ENCODE measurements at regions not wholly inside any gene's neighbourhood (a gene's known extent, or its start where the extent isn't known, plus 50 kb on each side); places are given as distances from the start of the nearest gene placed in this dataset.

GRCh38 chr9:16172796-16173195, 620.0 kb downstream of the CCDC171 start:
- Histone ChIP-seq H3K4me3 (ENCODE audit: low read length in 2 of 2) (no peak overlapping the region), H3K27me3 (ENCODE audit: insufficient read depth, low read length) (no peaks in the 10 kb centered on the region), H3K4me1 (ENCODE audit: insufficient read depth, low read length) (no peaks in the 10 kb centered on the region), H3K9me3 (ENCODE audit: control insufficient read depth in 1 of 2, low read length in 2 of 2) (no peaks in the 10 kb centered on the region), H3K27ac (ENCODE audit: low read depth, low read length) (no peak overlapping the region), H3K36me3 (ENCODE audit: insufficient read depth, low read length) (no peaks in the 10 kb centered on the region)
- H3K9me3 Mint-ChIP-seq, result peaks cover 0 to 3% (median 0%) of the 10 kb centered on the region in 8 donors
- no peaks in the 10 kb centered on the region for H3K27me3 Mint-ChIP-seq
- no peak overlapping the region for H3K4me3 Mint-ChIP-seq
- H3K36me3 Mint-ChIP-seq, result no peaks in the 10 kb centered on the region
- CTCF ChIA-PET (ENCODE audit: partially characterized antibody), result no interaction called here
- no peak for DNase-seq
- intact Hi-C loops (cut with micrococcal nuclease), result no loop called here
- POLR2A ChIA-PET (ENCODE audit: partially characterized antibody), result no interaction called here
- no peak overlapping the region for H3K27ac Mint-ChIP-seq
- no peaks in the 10 kb centered on the region for H3K4me1 Mint-ChIP-seq

- POLR2A ChIA-PET (ENCODE audit: partially characterized antibody), result no interaction called here
- intact Hi-C loops (cut with micrococcal nuclease), result no loop called here
- Mint-ChIP-seq H3K36me3 (no peaks in the 10 kb centered on the region), H3K4me3 (no peak overlapping the region), H3K27ac (no peak overlapping the region), H3K4me1 (no peaks in the 10 kb centered on the region), H3K9me3 (peaks cover 0 to 9% (median 0%) of the 10 kb centered on the region in 8 donors), H3K27me3 (no peaks in the 10 kb centered on the region)
- DNase-seq, result no peak
- CTCF ChIA-PET (ENCODE audit: partially characterized antibody), result no interaction called here
- no peaks in the 10 kb centered on the region for H3K4me1 ChIP-seq (ENCODE audit: insufficient read depth, low read length)
- no peak overlapping the region for H3K27ac ChIP-seq (ENCODE audit: low read depth, low read length)
- no peak overlapping the region for H3K4me3 ChIP-seq (ENCODE audit: low read length in 2 of 2)
- no peaks in the 10 kb centered on the region for H3K9me3 ChIP-seq (ENCODE audit: control insufficient read depth in 1 of 2, low read length in 2 of 2)
- H3K27me3 ChIP-seq (ENCODE audit: insufficient read depth, low read length), result no peaks in the 10 kb centered on the region
- H3K36me3 ChIP-seq (ENCODE audit: insufficient read depth, low read length), result no peaks in the 10 kb centered on the region
Measured at GRCh38 chr9:16174915-16175314, 622.1 kb downstream of the CCDC171 start.

GRCh38 chr9:16175461-16175860, 622.6 kb downstream of the CCDC171 start:
- no peak overlapping the region for H3K4me3 Mint-ChIP-seq
- no peaks in the 10 kb centered on the region for H3K9me3 ChIP-seq (ENCODE audit: control insufficient read depth in 1 of 2, low read length in 2 of 2)
- CTCF ChIA-PET (ENCODE audit: partially characterized antibody), result no interaction called here
- no peaks in the 10 kb centered on the region for H3K4me1 ChIP-seq (ENCODE audit: insufficient read depth, low read length)
- no peaks in the 10 kb centered on the region for H3K36me3 ChIP-seq (ENCODE audit: insufficient read depth, low read length)
- H3K9me3 Mint-ChIP-seq, result peaks cover 0 to 9% (median 0%) of the 10 kb centered on the region in 8 donors
- intact Hi-C loops (cut with micrococcal nuclease), result no loop called here
- no peaks in the 10 kb centered on the region for H3K27me3 ChIP-seq (ENCODE audit: insufficient read depth, low read length)
- DNase-seq, result no peak
- H3K27me3 Mint-ChIP-seq, result no peaks in the 10 kb centered on the region
- no peak overlapping the region for H3K27ac Mint-ChIP-seq
- H3K4me1 Mint-ChIP-seq, result no peaks in the 10 kb centered on the region
- H3K4me3 ChIP-seq (ENCODE audit: low read length in 2 of 2), result no peak overlapping the region
- no peak overlapping the region for H3K27ac ChIP-seq (ENCODE audit: low read depth, low read length)
- POLR2A ChIA-PET (ENCODE audit: partially characterized antibody), result no interaction called here
- no peaks in the 10 kb centered on the region for H3K36me3 Mint-ChIP-seq

GRCh38 chr9:16178294-16178693, 625.5 kb downstream of the CCDC171 start:
- H3K4me3 Mint-ChIP-seq, result no peak overlapping the region
- Histone ChIP-seq H3K4me3 (ENCODE audit: low read length in 2 of 2) (no peak overlapping the region), H3K27me3 (ENCODE audit: insufficient read depth, low read length) (no peaks in the 10 kb centered on the region), H3K36me3 (ENCODE audit: insufficient read depth, low read length) (no peaks in the 10 kb centered on the region), H3K27ac (ENCODE audit: low read depth, low read length) (no peak overlapping the region), H3K4me1 (ENCODE audit: insufficient read depth, low read length) (no peaks in the 10 kb centered on the region), H3K9me3 (ENCODE audit: control insufficient read depth in 1 of 2, low read length in 2 of 2) (no peaks in the 10 kb centered on the region)
- intact Hi-C loops (cut with micrococcal nuclease), result no loop called here
- H3K36me3 Mint-ChIP-seq, result no peaks in the 10 kb centered on the region
- no peaks in the 10 kb centered on the region for H3K27me3 Mint-ChIP-seq
- no peak for DNase-seq
- ChIA-PET CTCF (ENCODE audit: partially characterized antibody) (no interaction called here), POLR2A (ENCODE audit: partially characterized antibody) (no interaction called here)
- no peaks in the 10 kb centered on the region for H3K4me1 Mint-ChIP-seq
- H3K9me3 Mint-ChIP-seq, result peaks cover 0 to 8% (median 1%) of the 10 kb centered on the region in 8 donors
- no peak overlapping the region for H3K27ac Mint-ChIP-seq

- DNase-seq, result no peak
- H3K27me3 Mint-ChIP-seq, result no peaks in the 10 kb centered on the region
- Histone ChIP-seq H3K4me3 (ENCODE audit: low read length in 2 of 2) (no peak overlapping the region), H3K4me1 (ENCODE audit: insufficient read depth, low read length) (no peaks in the 10 kb centered on the region), H3K27ac (ENCODE audit: low read depth, low read length) (no peak overlapping the region), H3K27me3 (ENCODE audit: insufficient read depth, low read length) (no peaks in the 10 kb centered on the region), H3K9me3 (ENCODE audit: control insufficient read depth in 1 of 2, low read length in 2 of 2) (no peaks in the 10 kb centered on the region), H3K36me3 (ENCODE audit: insufficient read depth, low read length) (no peaks in the 10 kb centered on the region)
- H3K9me3 Mint-ChIP-seq, result peaks cover 0 to 8% (median 2%) of the 10 kb centered on the region in 8 donors
- intact Hi-C loops (cut with micrococcal nuclease), result no loop called here
- no peak overlapping the region for H3K27ac Mint-ChIP-seq
- no peaks in the 10 kb centered on the region for H3K4me1 Mint-ChIP-seq
- H3K4me3 Mint-ChIP-seq, result no peak overlapping the region
- CTCF ChIA-PET (ENCODE audit: partially characterized antibody), result no interaction called here
- no peaks in the 10 kb centered on the region for H3K36me3 Mint-ChIP-seq
- POLR2A ChIA-PET (ENCODE audit: partially characterized antibody), result no interaction called here
Measured at GRCh38 chr9:16179566-16179965, 626.7 kb downstream of the CCDC171 start.

DNA sequence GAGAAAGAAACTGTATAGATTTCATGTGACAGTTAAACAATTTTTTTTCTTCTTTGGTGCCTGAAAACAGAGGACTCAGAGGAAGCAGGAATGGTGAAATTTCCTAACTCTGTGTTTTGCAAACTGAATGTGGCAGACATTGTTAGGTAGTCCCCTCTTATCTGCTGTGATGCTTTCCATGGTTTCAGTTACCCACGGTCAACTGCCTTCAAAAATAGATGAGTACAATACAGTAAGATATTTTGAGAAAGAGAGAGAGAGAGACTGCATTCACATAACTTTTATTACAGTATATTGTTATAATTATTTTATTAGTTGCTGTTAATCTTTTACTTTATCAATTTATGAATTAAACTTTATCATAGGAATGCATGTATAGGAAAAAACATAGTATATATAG, 627.2 kb downstream of the CCDC171 start:
- Mint-ChIP-seq H3K9me3 (peaks cover 0 to 8% (median 2%) of the 10 kb centered on the region in 8 donors), H3K36me3 (no peaks in the 10 kb centered on the region), H3K27me3 (no peaks in the 10 kb centered on the region), H3K4me3 (no peak overlapping the region), H3K27ac (no peak overlapping the region), H3K4me1 (no peaks in the 10 kb centered on the region)
- H3K36me3 ChIP-seq (ENCODE audit: insufficient read depth, low read length), result no peaks in the 10 kb centered on the region
- no peaks in the 10 kb centered on the region for H3K9me3 ChIP-seq (ENCODE audit: control insufficient read depth in 1 of 2, low read length in 2 of 2)
- H3K27me3 ChIP-seq (ENCODE audit: insufficient read depth, low read length), result no peaks in the 10 kb centered on the region
- H3K4me1 ChIP-seq (ENCODE audit: insufficient read depth, low read length), result no peaks in the 10 kb centered on the region
- intact Hi-C loops (cut with micrococcal nuclease), result no loop called here
- POLR2A ChIA-PET (ENCODE audit: partially characterized antibody), result no interaction called here
- CTCF ChIA-PET (ENCODE audit: partially characterized antibody), result no interaction called here
- H3K27ac ChIP-seq (ENCODE audit: low read depth, low read length), result no peak overlapping the region
- no peak for DNase-seq
- H3K4me3 ChIP-seq (ENCODE audit: low read length in 2 of 2), result no peak overlapping the region

GRCh38 chr9:16180546-16180945, 627.7 kb downstream of the CCDC171 start:
- no peak overlapping the region for H3K27ac Mint-ChIP-seq
- H3K9me3 ChIP-seq (ENCODE audit: control insufficient read depth in 1 of 2, low read length in 2 of 2), result no peaks in the 10 kb centered on the region
- H3K4me1 ChIP-seq (ENCODE audit: insufficient read depth, low read length), result no peaks in the 10 kb centered on the region
- H3K36me3 Mint-ChIP-seq, result no peaks in the 10 kb centered on the region
- POLR2A ChIA-PET (ENCODE audit: partially characterized antibody), result no interaction called here
- intact Hi-C loops (cut with micrococcal nuclease), result no loop called here
- no peak overlapping the region for H3K4me3 Mint-ChIP-seq
- H3K4me3 ChIP-seq (ENCODE audit: low read length in 2 of 2), result no peak overlapping the region
- H3K27me3 Mint-ChIP-seq, result no peaks in the 10 kb centered on the region
- H3K27ac ChIP-seq (ENCODE audit: low read depth, low read length), result no peak overlapping the region
- no peak for DNase-seq
- no peaks in the 10 kb centered on the region for H3K4me1 Mint-ChIP-seq
- H3K9me3 Mint-ChIP-seq, result peaks cover 0 to 8% (median 2%) of the 10 kb centered on the region in 8 donors
- no peaks in the 10 kb centered on the region for H3K27me3 ChIP-seq (ENCODE audit: insufficient read depth, low read length)
- CTCF ChIA-PET (ENCODE audit: partially characterized antibody), result no interaction called here
- H3K36me3 ChIP-seq (ENCODE audit: insufficient read depth, low read length), result no peaks in the 10 kb centered on the region

- Histone ChIP-seq H3K36me3 (ENCODE audit: insufficient read depth, low read length) (no peaks in the 10 kb centered on the region), H3K4me3 (ENCODE audit: low read length in 2 of 2) (no peak overlapping the region), H3K27ac (ENCODE audit: low read depth, low read length) (no peak overlapping the region), H3K4me1 (ENCODE audit: insufficient read depth, low read length) (no peaks in the 10 kb centered on the region), H3K9me3 (ENCODE audit: control insufficient read depth in 1 of 2, low read length in 2 of 2) (no peaks in the 10 kb centered on the region), H3K27me3 (ENCODE audit: insufficient read depth, low read length) (no peaks in the 10 kb centered on the region)
- DNase-seq, result no peak
- CTCF ChIA-PET (ENCODE audit: partially characterized antibody), result no interaction called here
- POLR2A ChIA-PET (ENCODE audit: partially characterized antibody), result no interaction called here
- H3K4me1 Mint-ChIP-seq, result no peaks in the 10 kb centered on the region
- no peaks in the 10 kb centered on the region for H3K27me3 Mint-ChIP-seq
- no peak overlapping the region for H3K4me3 Mint-ChIP-seq
- intact Hi-C loops (cut with micrococcal nuclease), result no loop called here
- H3K9me3 Mint-ChIP-seq, result peaks cover 0 to 11% (median 7%) of the 10 kb centered on the region in 8 donors
- no peak overlapping the region for H3K27ac Mint-ChIP-seq
- H3K36me3 Mint-ChIP-seq, result no peaks in the 10 kb centered on the region
Measured at GRCh38 chr9:16181539-16181938, 628.7 kb downstream of the CCDC171 start.
